OCI-LY7 (cell line): ENCODE measurements at regions not wholly inside any gene's neighbourhood (a gene's known extent, or its start where the extent isn't known, plus 50 kb on each side); places are given as distances from the start of the nearest gene placed in this dataset.

ENCODE experiments used
- BruUV-seq: library from RNA; stranded (reverse); fragments of 400-500 nt; replicated peaks from 2 replicates; lab custom pipeline; 2021; lab: Mats Ljungman, UMichigan
- CTCF ChIA-PET: fragments of 300-600 bp; sonication (Branson Sonifier 250); formaldehyde crosslinking; loops from one replicate; lab custom pipeline; 2022; ENCODE audit warnings: antibody characterized with exemption; ENCODE audit not compliant: unreplicated experiment; lab: Charles Lee
- POLR2A ChIA-PET: fragments of 300-600 bp; sonication (Branson Sonifier 250); formaldehyde crosslinking; loops from one replicate; lab custom pipeline; 2022; ENCODE audit warnings: antibody characterized with exemption; lab: Charles Lee
- DNase-seq: peaks from one replicate; pipeline ENCODE4 v3.0.0-alpha.2; 2015; ENCODE audit warnings: low spot score
- H2AFZ ChIP-seq: fragments of 200-600 bp; sonication (generic), shearing (Covaris generic); 2 replicates; pipeline ENCODE4 v1.6.1; 2014; ENCODE audit warnings: mild to moderate bottlenecking, antibody characterized with exemption, low read length, moderate library complexity
- H3K27ac ChIP-seq: fragments of 200-600 bp; sonication (generic); 2 replicates; pipeline ENCODE4 v1.5.1; 2014; ENCODE audit warnings: mixed run types, low read depth, mild to moderate bottlenecking, moderate library complexity, low read length, inconsistent platforms; ENCODE audit not compliant: poor library complexity, severe bottlenecking
- H3K36me3 ChIP-seq: fragments of 200-600 bp; sonication (generic); 2 replicates; pipeline ENCODE4 v1.6.1; 2014; ENCODE audit warnings: mild to moderate bottlenecking, antibody characterized with exemption, low read length, moderate library complexity, mixed read lengths; ENCODE audit not compliant: insufficient read depth
- H3K4me1 ChIP-seq: fragments of 200-600 bp; sonication (generic); 2 replicates; pipeline ENCODE4 v1.5.1; 2014; ENCODE audit warnings: mild to moderate bottlenecking, low read length; ENCODE audit not compliant: insufficient read depth, poor library complexity, severe bottlenecking
- H3K4me2 ChIP-seq: fragments of 200-600 bp; sonication (generic); 2 replicates; pipeline ENCODE4 v1.6.1; 2014; ENCODE audit warnings: mild to moderate bottlenecking, low read length
- H3K4me3 ChIP-seq: fragments of 200-600 bp; sonication (generic); 2 replicates; pipeline ENCODE4 v1.5.1; 2014; ENCODE audit warnings: mild to moderate bottlenecking, low read depth, low read length; ENCODE audit not compliant: poor library complexity, severe bottlenecking
- H3K79me2 ChIP-seq: fragments of 200-600 bp; sonication (generic); 2 replicates; pipeline ENCODE4 v1.6.1; 2016; ENCODE audit warnings: low read depth, mild to moderate bottlenecking, low read length, moderate library complexity, mixed read lengths; ENCODE audit not compliant: insufficient read depth
- H3K9me2 ChIP-seq: fragments of 200-600 bp; sonication (generic); 2 replicates; pipeline ENCODE4 v1.6.1; 2016; ENCODE audit warnings: mild to moderate bottlenecking, low read length, mixed read lengths; ENCODE audit not compliant: insufficient read depth
- H3K9me3 ChIP-seq: fragments of 200-600 bp; sonication (generic); 2 replicates; pipeline ENCODE4 v1.6.1; 2014; ENCODE audit warnings: mild to moderate bottlenecking, mixed run types, low read length, mixed read lengths
- H4K20me1 ChIP-seq: fragments of 200-600 bp; sonication (generic); 2 replicates; pipeline ENCODE4 v1.6.1; 2014; ENCODE audit warnings: mild to moderate bottlenecking, antibody characterized with exemption, low read length, moderate library complexity, mixed read lengths; ENCODE audit not compliant: insufficient read depth
- CTCF ChIP-seq: fragments of 200-600 bp; sonication (generic); conservative IDR thresholded peaks from 2 replicates; pipeline ENCODE4 v1.5.1; 2014; ENCODE audit warnings: mild to moderate bottlenecking, antibody characterized with exemption, low read length, moderate library complexity, mixed read lengths
- EZH2phosphoT487 ChIP-seq: fragments of 200-600 bp; sonication (generic); IDR thresholded peaks from 2 replicates; pipeline ENCODE4 v1.6.1; 2018; ENCODE audit warnings: low read depth, borderline replicate concordance, mild to moderate bottlenecking, mixed run types, antibody characterized with exemption, low read length, moderate library complexity, mixed read lengths
- intact Hi-C: fragments of 100-400 bp; cut with micrococcal nuclease; formaldehyde crosslinking; loops from one replicate; pipeline ENCODE4 v1.10.0; 2022; ENCODE audit not compliant: unreplicated experiment

- Histone ChIP-seq H4K20me1 (no peaks in the 10 kb centered on the region), H3K27ac (no peak overlapping the region), H3K9me2 (no peaks in the 10 kb centered on the region), H2AFZ (no peak overlapping the region), H3K4me2 (no peak overlapping the region), H3K36me3 (no peaks in the 10 kb centered on the region), H3K9me3 (no peaks in the 10 kb centered on the region), H3K4me1 (no peaks in the 10 kb centered on the region), H3K79me2 (no peaks in the 10 kb centered on the region), H3K4me3 (no peak overlapping the region)
- TF ChIP-seq EZH2phosphoT487 (no peak), CTCF (no peak)
- ChIA-PET POLR2A (no interaction called here), CTCF (no interaction called here)
- intact Hi-C loops: no loop called here
- DNase-seq: no peak
- BruUV-seq: no TSS peak
Observed at GRCh38 chr11:95520369-95521132, 269.0 kb downstream of the FAM76B start.

GRCh38 chr11:95519912-95520311 is 269.7 kb downstream of the FAM76B start:
- BruUV-seq: no TSS peak
- no peaks in the 10 kb centered on the region for H3K9me2 ChIP-seq

More at GRCh38 chr11:95519912-95520311, 269.7 kb downstream of the FAM76B start:
- CTCF ChIA-PET: no interaction called here
- Histone ChIP-seq H3K4me1 (no peaks in the 10 kb centered on the region), H4K20me1 (no peaks in the 10 kb centered on the region), H2AFZ (no peak overlapping the region), H3K79me2 (no peaks in the 10 kb centered on the region), H3K4me3 (no peak overlapping the region), H3K27ac (no peak overlapping the region), H3K4me2 (no peak overlapping the region), H3K9me3 (no peaks in the 10 kb centered on the region), H3K36me3 (no peaks in the 10 kb centered on the region)
- DNase-seq: no peak
- no peak for TF ChIP-seq EZH2phosphoT487
- TF ChIP-seq CTCF: no peak
- POLR2A ChIA-PET: no interaction called here
- intact Hi-C loops: no loop called here
